HCT116 (cell line): ENCODE measurements at regions not wholly inside any gene's neighbourhood (a gene's known extent, or its start where the extent isn't known, plus 50 kb on each side); places are given as distances from the start of the nearest gene placed in this dataset.
"Not testable (repeated sequence)": the region's sequence is repeated elsewhere in the genome, so short reads cannot be mapped to it uniquely, and the experiment has no call there.

Source experiments
- ATAC-seq: fragments of 200-7000 bp; cut with Tn5 transposase; 2 replicates; pipeline ENCODE4 v1.9.1; 2020; ENCODE audit warnings: mild to moderate bottlenecking, moderate library complexity
- BruUV-seq: library from RNA; stranded (reverse); fragments of 400-500 nt; replicated peaks from 2 replicates; lab custom pipeline; 2021; lab: Mats Ljungman, UMichigan
- CTCF ChIA-PET: fragments of 300-600 bp; sonication (Branson Sonifier 250); formaldehyde crosslinking; loops from one replicate; lab custom pipeline; 2021; ENCODE audit warnings: antibody characterized with exemption; lab: Charles Lee
- POLR2A ChIA-PET: fragments of 300-600, 350-600 bp; sonication (Branson Sonifier 250); formaldehyde crosslinking; loops from one replicate; lab custom pipeline; 2021; ENCODE audit warnings: antibody characterized with exemption; lab: Charles Lee
- RAD21 ChIA-PET, 2 experiments: fragments of 300-600 bp; sonication (Branson Sonifier 250); formaldehyde crosslinking; loops; one replicate each; lab custom pipeline; 2023; ENCODE audit warnings: low total read pairs in 2 of 2; ENCODE audit not compliant: uncharacterized antibody in 2 of 2, unreplicated experiment in 2 of 2, low non-redundant PET in 1 of 2; lab: Charles Lee
- DNase-seq: peaks from one replicate; pipeline ENCODE4 v3.0.0-alpha.2; 2010; ENCODE audit warnings: low read depth, low spot score
- H2AFZ ChIP-seq: fragments of 200-600 bp; shearing (Covaris generic), sonication (generic); 2 replicates; pipeline ENCODE4 v1.6.1; 2017; ENCODE audit warnings: low read depth, mixed run types, mixed read lengths, antibody characterized with exemption, low read length; ENCODE audit not compliant: poor library complexity, severe bottlenecking
- H3K27ac ChIP-seq: 2 replicates; pipeline ENCODE4 v1.5.1; 2012; ENCODE audit warnings: low read depth, low read length
- H3K27me3 ChIP-seq: fragments of 200-600 bp; sonication (generic); 2 replicates; pipeline ENCODE4 v1.6.1; 2016; ENCODE audit warnings: mixed run types, low read length, mixed read lengths; ENCODE audit not compliant: insufficient read depth
- H3K36me3 ChIP-seq, 2 experiments: fragments of 200-500 bp in 1 of 2; fragments of 200-600 bp in 1 of 2; sonication (Bioruptor generic) in 1 of 2; sonication (generic) in 1 of 2; 2 replicates each; pipeline versions ENCODE4 v1.5.1 to v1.6.1; 2014 to 2016; ENCODE audit warnings: low read length in 2 of 2, inconsistent platforms in 1 of 2, mixed read lengths in 1 of 2, mixed run types in 1 of 2; ENCODE audit not compliant: insufficient read depth in 2 of 2, control insufficient read depth in 1 of 2
- H3K4me1 ChIP-seq, 2 experiments: fragments of 200-600 bp in 1 of 2; sonication (generic) in 1 of 2; 2 replicates each; pipeline versions ENCODE4 v1.5.1 to v1.6.1; 2012 to 2017; ENCODE audit warnings: low read length in 2 of 2, inconsistent platforms in 1 of 2, mild to moderate bottlenecking in 1 of 2, mixed read lengths in 1 of 2, mixed run types in 1 of 2, moderate library complexity in 1 of 2; ENCODE audit not compliant: insufficient read depth in 2 of 2, control insufficient read depth in 1 of 2
- H3K4me2 ChIP-seq: fragments of 200-600 bp; sonication (generic); 2 replicates; pipeline ENCODE4 v1.6.1; 2017; ENCODE audit warnings: mixed run types, low read length, mixed read lengths
- H3K4me3 ChIP-seq, 2 experiments: fragments of 200-600 bp in 1 of 2; sonication (generic) in 1 of 2; replicated peaks in 1 of 2; 2 replicates each; pipeline ENCODE4 v1.5.1; 2011 to 2016; ENCODE audit warnings: low read length in 2 of 2, control low read depth in 1 of 2, low read depth in 1 of 2, mild to moderate bottlenecking in 1 of 2, mixed read lengths in 1 of 2, mixed run types in 1 of 2
- H3K79me2 ChIP-seq: fragments of 200-600 bp; sonication (generic); 2 replicates; pipeline ENCODE4 v1.6.1; 2017; ENCODE audit warnings: mild to moderate bottlenecking, mixed run types, low read length, moderate library complexity, mixed read lengths; ENCODE audit not compliant: insufficient read depth
- H3K9ac ChIP-seq: fragments of 200-600 bp; sonication (generic); 2 replicates; pipeline ENCODE4 v1.6.1; 2016; ENCODE audit warnings: low read length, mixed read lengths
- H3K9me2 ChIP-seq: fragments of 200-600 bp; sonication (generic), shearing (Covaris generic); 2 replicates; pipeline ENCODE4 v1.6.1; 2017; ENCODE audit warnings: mixed run types, mild to moderate bottlenecking, moderate library complexity; ENCODE audit not compliant: insufficient read depth
- H3K9me3 ChIP-seq, 2 experiments: fragments of 200-500 bp in 1 of 2; fragments of 200-600 bp in 1 of 2; sonication (Bioruptor generic) in 1 of 2; sonication (generic) in 1 of 2; 2 replicates each; pipeline ENCODE4 v1.6.1; 2014 to 2017; ENCODE audit warnings: low read length in 2 of 2, mixed read lengths in 2 of 2, inconsistent platforms in 1 of 2, low read depth in 1 of 2, mild to moderate bottlenecking in 1 of 2, mixed run types in 1 of 2, moderate library complexity in 1 of 2; ENCODE audit not compliant: control insufficient read depth in 1 of 2, insufficient read depth in 1 of 2
- H4K20me1 ChIP-seq: fragments of 200-600 bp; sonication (generic), shearing (Covaris generic); 2 replicates; pipeline ENCODE4 v1.6.1; 2017; ENCODE audit warnings: mixed run types, mild to moderate bottlenecking, moderate library complexity; ENCODE audit not compliant: insufficient read depth
- CBX3 ChIP-seq: IDR thresholded peaks from 2 replicates; pipeline ENCODE4 v1.6.1; 2012; ENCODE audit warnings: low read depth
- EZH2phosphoT487 ChIP-seq: fragments of 200-600 bp; IDR thresholded peaks from 2 replicates; pipeline ENCODE4 v1.6.1; 2018; ENCODE audit warnings: antibody characterized with exemption, borderline replicate concordance
- FOSL1 ChIP-seq: IDR thresholded peaks from 2 replicates; pipeline ENCODE4 v1.6.1; 2012; ENCODE audit warnings: low read depth
- POLR2A ChIP-seq: IDR thresholded peaks from 2 replicates; pipeline ENCODE4 v1.7.0; 2011; ENCODE audit warnings: borderline replicate concordance; ENCODE audit not compliant: insufficient read depth, insufficient read length; ENCODE audit errors: extremely low read depth
- RAD21 ChIP-seq: IDR thresholded peaks from 2 replicates; pipeline ENCODE4 v1.6.1; 2012; ENCODE audit warnings: low read depth, mild to moderate bottlenecking
- SIN3A ChIP-seq: IDR thresholded peaks from 2 replicates; pipeline ENCODE4 v1.6.1; 2012; ENCODE audit warnings: low read depth
- YY1 ChIP-seq: IDR thresholded peaks from 2 replicates; pipeline ENCODE4 v1.6.1; 2011; ENCODE audit warnings: low read length, low read depth, moderate library complexity, mild to moderate bottlenecking; ENCODE audit not compliant: insufficient replicate concordance; ENCODE audit errors: extremely low read depth
- intact Hi-C: fragments of 100-400 bp; cut with micrococcal nuclease; formaldehyde crosslinking; loops from 2 replicates; pipeline ENCODE4 v1.10.0; 2022
- TF ChIP-seq, protein P1 (sequence below): IDR thresholded peaks from 2 replicates; pipeline ENCODE4 v1.6.1; 2012
- TF ChIP-seq, protein P2 (sequence below): IDR thresholded peaks from 2 replicates; pipeline ENCODE4 v1.6.1; 2012

GRCh38 chr18:62464266-62464665, 58.6 kb upstream of the ZCCHC2 start:
- no peaks in the 10 kb centered on the region for H4K20me1 ChIP-seq
- no peak overlapping the region for H3K9ac ChIP-seq
- intact Hi-C loops: no loop called here
- TF ChIP-seq CBX3 (no peak), RAD21 (no peak), SIN3A (no peak), EZH2phosphoT487 (no peak), YY1 (no peak), POLR2A (no peak), FOSL1 (no peak)
- TF ChIP-seq, protein P1, sequence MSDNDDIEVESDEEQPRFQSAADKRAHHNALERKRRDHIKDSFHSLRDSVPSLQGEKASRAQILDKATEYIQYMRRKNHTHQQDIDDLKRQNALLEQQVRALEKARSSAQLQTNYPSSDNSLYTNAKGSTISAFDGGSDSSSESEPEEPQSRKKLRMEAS: no peak
- TF ChIP-seq, protein P2, sequence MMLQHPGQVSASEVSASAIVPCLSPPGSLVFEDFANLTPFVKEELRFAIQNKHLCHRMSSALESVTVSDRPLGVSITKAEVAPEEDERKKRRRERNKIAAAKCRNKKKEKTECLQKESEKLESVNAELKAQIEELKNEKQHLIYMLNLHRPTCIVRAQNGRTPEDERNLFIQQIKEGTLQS: no peak
- TF ChIP-seq, all 23 proteins: peak for 0
- Histone ChIP-seq H3K4me1 (peaks cover 8% of the 10 kb centered on the region in 2 experiments), H2AFZ (no peak overlapping the region), H3K9me2 (no peaks in the 10 kb centered on the region), H3K4me2 (no peak overlapping the region), H3K27ac (no peak overlapping the region), H3K4me3 (no peak overlapping the region), H3K9me3 (no peaks in the 10 kb centered on the region; a peak in 1 of 4 replicates), H3K36me3 (no peaks in the 10 kb centered on the region), H3K79me2 (no peaks in the 10 kb centered on the region), H3K27me3 (no peaks in the 10 kb centered on the region)
- ChIA-PET RAD21 (no interaction called here), CTCF (no interaction called here), POLR2A (no interaction called here)
- BruUV-seq: no TSS peak
- DNase-seq: no peak
- ATAC-seq: no peak

- POLR2A ChIA-PET, H3K4me3 ChIP-seq, H3K27me3 ChIP-seq, H3K9me3 ChIP-seq, H2AFZ ChIP-seq, intact Hi-C loops, CTCF ChIA-PET, H3K79me2 ChIP-seq, H4K20me1 ChIP-seq, H3K4me1 ChIP-seq, H3K9me2 ChIP-seq, H3K9ac ChIP-seq, RAD21 ChIA-PET, BruUV-seq, H3K4me2 ChIP-seq, H3K36me3 ChIP-seq, H3K27ac ChIP-seq, DNase-seq, ATAC-seq: not testable (repeated sequence)
These were observed 53.7 kb upstream of the ZCCHC2 start for GRCh38 chr18:62469131-62469530.
